H9 (cell line): ENCODE measurements at regions not wholly inside any gene's neighbourhood (a gene's known extent, or its start where the extent isn't known, plus 50 kb on each side); places are given as distances from the start of the nearest gene placed in this dataset.

ENCODE experiments used
- DNase-seq: peaks from one replicate; pipeline ENCODE4 v3.0.0-alpha.2; 2017
- H2AFZ ChIP-seq: one replicate; pipeline ENCODE4 v1.6.1; 2013; ENCODE audit warnings: mild to moderate bottlenecking, low read length, control low read depth, moderate library complexity
- H2AK5ac ChIP-seq: 2 replicates; pipeline ENCODE4 v1.6.1; 2013; ENCODE audit warnings: low read length, control low read depth, mixed read lengths; ENCODE audit not compliant: insufficient read length
- H2BK120ac ChIP-seq: one replicate; pipeline ENCODE4 v1.6.1; 2013; ENCODE audit warnings: low read depth, mild to moderate bottlenecking, low read length, control low read depth, inconsistent platforms; ENCODE audit not compliant: poor library complexity, severe bottlenecking
- H2BK12ac ChIP-seq: 2 replicates; pipeline ENCODE4 v1.6.1; 2013; ENCODE audit warnings: low read length, control low read depth, mixed read lengths, low read depth; ENCODE audit not compliant: insufficient read length
- H2BK15ac ChIP-seq: 2 replicates; pipeline ENCODE4 v1.6.1; 2013; ENCODE audit warnings: low read depth, low read length, control low read depth
- H2BK20ac ChIP-seq: one replicate; pipeline ENCODE4 v1.6.1; 2013; ENCODE audit warnings: low read depth, mild to moderate bottlenecking, low read length, control low read depth, inconsistent platforms; ENCODE audit not compliant: poor library complexity, severe bottlenecking
- H2BK5ac ChIP-seq: 2 replicates; pipeline ENCODE4 v1.6.1; 2013; ENCODE audit warnings: low read length, control low read depth, mixed read lengths; ENCODE audit not compliant: insufficient read length
- H3K14ac ChIP-seq: 2 replicates; pipeline ENCODE4 v1.6.1; 2013; ENCODE audit warnings: low read length, control low read depth; ENCODE audit not compliant: insufficient read depth
- H3K18ac ChIP-seq: 2 replicates; pipeline ENCODE4 v1.6.1; 2013; ENCODE audit warnings: low read depth, mild to moderate bottlenecking, mixed read lengths, low read length, control low read depth; ENCODE audit not compliant: insufficient read length
- H3K23ac ChIP-seq: 2 replicates; pipeline ENCODE4 v1.6.1; 2013; ENCODE audit warnings: low read length, control low read depth, mixed read lengths, low read depth; ENCODE audit not compliant: insufficient read length
- H3K23me2 ChIP-seq: 2 replicates; pipeline ENCODE4 v1.6.1; 2013; ENCODE audit warnings: low read depth, mild to moderate bottlenecking, mixed read lengths, low read length, control low read depth; ENCODE audit not compliant: insufficient read length, poor library complexity, severe bottlenecking
- H3K27ac ChIP-seq: 2 replicates; pipeline ENCODE4 v1.5.1; 2013; ENCODE audit warnings: low read length, control low read depth, mixed read lengths, low read depth; ENCODE audit not compliant: insufficient read length
- H3K27me3 ChIP-seq: 2 replicates; pipeline ENCODE4 v1.6.1; 2013; ENCODE audit warnings: low read length, control low read depth, inconsistent platforms; ENCODE audit not compliant: insufficient read depth
- H3K4ac ChIP-seq: 2 replicates; pipeline ENCODE4 v1.6.1; 2013; ENCODE audit warnings: low read depth, mild to moderate bottlenecking, control low read depth, inconsistent platforms, low read length, moderate library complexity
- H3K4me1 ChIP-seq: 2 replicates; pipeline ENCODE4 v1.6.1; 2013; ENCODE audit warnings: low read length, control low read depth, inconsistent platforms; ENCODE audit not compliant: insufficient read depth
- H3K4me2 ChIP-seq: 2 replicates; pipeline ENCODE4 v1.6.1; 2013; ENCODE audit warnings: low read length, control low read depth, mixed read lengths; ENCODE audit not compliant: insufficient read length, insufficient read depth
- H3K56ac ChIP-seq: 2 replicates; pipeline ENCODE4 v1.6.1; 2013; ENCODE audit warnings: low read depth, mild to moderate bottlenecking, mixed read lengths, low read length, control low read depth; ENCODE audit not compliant: insufficient read length
- H3K79me1 ChIP-seq: 2 replicates; pipeline ENCODE4 v1.6.1; 2013; ENCODE audit warnings: low read depth, mild to moderate bottlenecking, moderate library complexity, low read length, control low read depth, inconsistent platforms; ENCODE audit not compliant: insufficient read depth, poor library complexity, severe bottlenecking
- H3K79me2 ChIP-seq: 2 replicates; pipeline ENCODE4 v1.6.1; 2013; ENCODE audit warnings: low read length, control low read depth, inconsistent platforms; ENCODE audit not compliant: insufficient read depth
- H3K9ac ChIP-seq: 2 replicates; pipeline ENCODE4 v1.6.1; 2013; ENCODE audit warnings: low read length, control low read depth, mixed read lengths; ENCODE audit not compliant: insufficient read length; ENCODE audit errors: extremely low read depth
- H3K9me3 ChIP-seq: one replicate; pipeline ENCODE4 v1.6.1; 2013; ENCODE audit warnings: low read depth, low read length, inconsistent platforms; ENCODE audit not compliant: control insufficient read depth
- H3T11ph ChIP-seq: one replicate; pipeline ENCODE4 v1.6.1; 2013; ENCODE audit warnings: mild to moderate bottlenecking, low read length, control low read depth, inconsistent platforms
- H4K20me1 ChIP-seq: one replicate; pipeline ENCODE4 v1.6.1; 2013; ENCODE audit not compliant: control insufficient read depth, insufficient read length, insufficient read depth
- H4K5ac ChIP-seq: 2 replicates; pipeline ENCODE4 v1.6.1; 2013; ENCODE audit warnings: low read depth, mild to moderate bottlenecking, mixed read lengths, low read length, control low read depth; ENCODE audit not compliant: insufficient read length
- H4K8ac ChIP-seq: replicated peaks from 2 replicates; pipeline ENCODE4 v1.6.1; 2013; ENCODE audit warnings: low read length, control low read depth, mixed read lengths, low read depth; ENCODE audit not compliant: insufficient read length
- H4K91ac ChIP-seq: 2 replicates; pipeline ENCODE4 v1.6.1; 2013; ENCODE audit warnings: low read depth, mild to moderate bottlenecking, moderate library complexity, mixed read lengths, low read length, control low read depth; ENCODE audit not compliant: insufficient read length
- H3K27ac Mint-ChIP-seq, 3 experiments: 2 replicates in 2 of 3; 3 replicates in 1 of 3; pipeline ENCODE4 v1.8.0; 2020 to 2021; ENCODE audit warnings: mixed read lengths in 3 of 3, mild to moderate bottlenecking in 1 of 3, moderate library complexity in 1 of 3
- H3K27me3 Mint-ChIP-seq: 2 replicates; pipeline ENCODE4 v1.8.0; 2021; ENCODE audit warnings: low read depth, mild to moderate bottlenecking, moderate library complexity, mixed read lengths
- H3K36me3 Mint-ChIP-seq, 3 experiments: 2 replicates in 2 of 3; 3 replicates in 1 of 3; pipeline ENCODE4 v1.8.0; 2020 to 2021; ENCODE audit warnings: low read depth in 3 of 3, mixed read lengths in 3 of 3; ENCODE audit not compliant: insufficient read depth in 1 of 3
- H3K4me1 Mint-ChIP-seq, 2 experiments: 2 replicates each; pipeline ENCODE4 v1.8.0; 2020; ENCODE audit warnings: mixed read lengths in 2 of 2
- H3K4me3 Mint-ChIP-seq, 2 experiments: 2 replicates in 1 of 2; 3 replicates in 1 of 2; pipeline ENCODE4 v1.8.0; 2020 to 2021; ENCODE audit warnings: mild to moderate bottlenecking in 2 of 2, mixed read lengths in 2 of 2, moderate library complexity in 1 of 2
- H3K9me3 Mint-ChIP-seq, 2 experiments: 2 replicates in 1 of 2; 3 replicates in 1 of 2; pipeline ENCODE4 v1.8.0; 2020; ENCODE audit warnings: mild to moderate bottlenecking in 2 of 2, mixed read lengths in 2 of 2, moderate library complexity in 1 of 2
- CTCF ChIP-seq: fragments of 200-600 bp; sonication (generic); conservative IDR thresholded peaks from 3 replicates; pipeline ENCODE4 v1.8.0; 2021; ENCODE audit warnings: antibody characterized with exemption, mild to moderate bottlenecking

- TF ChIP-seq CTCF = peak; percentile 75; the same call in 2 of the 3 replicates
These were observed 106.1 kb downstream of the PBDC1 start for GRCh38 chrX:76279007-76279406.

More at GRCh38 chrX:76279007-76279406, 106.1 kb downstream of the PBDC1 start:
- Histone ChIP-seq H3T11ph (no peak overlapping the region), H2AFZ (no peak overlapping the region), H2BK120ac (no peak overlapping the region), H2BK5ac (no peak overlapping the region), H4K91ac (no peak overlapping the region), H3K4me2 (no peak overlapping the region), H2BK12ac (no peak overlapping the region), H4K8ac (no peak overlapping the region), H2BK15ac (no peak overlapping the region), H4K5ac (no peak overlapping the region), H3K4ac (no peak overlapping the region), H4K20me1 (no peaks in the 10 kb centered on the region), H3K14ac (no peak overlapping the region), H3K23me2 (no peaks in the 10 kb centered on the region), H3K27ac (no peak overlapping the region), H3K9me3 (no peaks in the 10 kb centered on the region), H3K27me3 (no peaks in the 10 kb centered on the region), H3K79me1 (no peaks in the 10 kb centered on the region), H3K18ac (no peak overlapping the region), H3K9ac (no peak overlapping the region), H2AK5ac (no peak overlapping the region), H3K56ac (no peak overlapping the region), H3K23ac (no peak overlapping the region), H2BK20ac (no peak overlapping the region), H3K79me2 (no peaks in the 10 kb centered on the region), H3K4me1 (no peaks in the 10 kb centered on the region)
- H3K4me1 Mint-ChIP-seq = no peaks in the 10 kb centered on the region
- H3K27ac Mint-ChIP-seq = no peak overlapping the region
- H3K36me3 Mint-ChIP-seq = peaks cover 0 to 7% (median 0%) of the 10 kb centered on the region in 3 experiments; a peak in 3 of 7 replicates
- peak; percentile 39 for DNase-seq
- H3K9me3 Mint-ChIP-seq = peaks cover 73 to 78% of the 10 kb centered on the region in 2 experiments
- H3K27me3 Mint-ChIP-seq = no peaks in the 10 kb centered on the region
- H3K4me3 Mint-ChIP-seq = no peak overlapping the region
